GM18951 (cell line): ENCODE measurements at regions not wholly inside any gene's neighbourhood (a gene's known extent, or its start where the extent isn't known, plus 50 kb on each side); places are given as distances from the start of the nearest gene placed in this dataset.

Experiments used
- POLR2A ChIP-seq: IDR thresholded peaks from 4 replicates; pipeline ENCODE4 v1.6.1; 2011; ENCODE audit warnings: mild to moderate bottlenecking; ENCODE audit not compliant: insufficient read length, insufficient read depth; ENCODE audit errors: extremely low read depth
- in situ Hi-C: fragments of 300-500 bp; cut with MboI; formaldehyde crosslinking; loops from one replicate; pipeline ENCODE4 v1.12.0; 2022; ENCODE audit warnings: low sequenced_read_pairs, mixed read lengths, inconsistent platforms; ENCODE audit not compliant: unreplicated experiment

DNA sequence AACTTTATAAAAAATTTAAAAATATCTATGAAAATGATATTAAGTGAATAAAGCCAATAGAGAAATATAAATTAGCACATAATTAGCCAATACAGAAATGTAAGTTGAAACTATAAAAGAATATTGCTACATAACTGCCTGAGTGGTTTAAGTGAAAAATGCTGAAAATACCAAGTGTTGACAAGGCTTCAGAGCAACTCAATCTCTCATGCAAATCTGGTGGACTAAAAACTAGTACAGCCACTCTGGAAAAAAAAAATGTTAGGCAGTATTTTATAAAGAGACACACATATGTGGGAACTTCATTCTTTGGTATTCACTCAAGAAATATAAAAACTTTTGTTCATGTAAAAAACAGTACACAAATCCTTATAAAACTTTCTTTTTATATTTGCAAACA, 833.7 kb upstream of the ROBO1 start:
- in situ Hi-C loops, result no loop called here
- no peak for TF ChIP-seq POLR2A

DNA sequence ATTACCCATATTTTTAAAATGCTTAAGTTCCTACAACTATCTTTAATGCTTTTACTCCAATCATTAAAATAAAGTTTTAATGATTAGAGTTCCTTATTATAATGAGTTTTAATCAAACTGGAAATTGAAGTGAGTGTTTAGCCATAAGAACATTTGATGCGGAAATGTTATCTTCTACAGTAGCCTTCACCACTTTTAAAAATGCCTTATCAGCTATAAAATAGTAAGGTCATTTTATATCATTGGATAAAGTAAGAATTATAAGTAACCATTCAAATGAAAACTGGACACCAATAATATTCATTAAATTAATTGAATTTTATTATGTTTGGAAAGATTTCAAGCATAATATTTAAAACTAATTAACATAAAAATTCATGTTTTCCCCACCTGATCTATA, 825.0 kb upstream of the ROBO1 start:
- TF ChIP-seq POLR2A, result no peak
- in situ Hi-C loops, result no loop called here

DNA sequence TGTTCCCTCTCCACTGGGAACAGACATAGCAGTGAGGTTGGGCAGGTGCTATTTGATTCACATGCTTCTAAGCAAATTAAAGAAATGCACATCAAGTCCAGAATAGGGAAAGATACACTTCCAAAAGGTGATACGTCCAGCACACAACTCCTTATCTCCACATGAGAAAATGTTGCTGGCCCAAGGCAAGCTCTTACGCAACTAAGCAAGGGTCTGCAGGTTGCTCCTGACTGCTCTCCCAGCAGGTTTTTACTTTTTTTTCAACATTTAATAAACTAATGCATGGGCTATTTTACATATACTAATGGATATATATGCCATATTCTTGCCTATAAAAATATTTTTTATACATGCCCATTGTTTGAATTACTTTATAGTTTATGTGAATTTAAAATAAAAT, 818.5 kb upstream of the ROBO1 start:
- in situ Hi-C loops, result no loop called here
- TF ChIP-seq POLR2A, result no peak

DNA sequence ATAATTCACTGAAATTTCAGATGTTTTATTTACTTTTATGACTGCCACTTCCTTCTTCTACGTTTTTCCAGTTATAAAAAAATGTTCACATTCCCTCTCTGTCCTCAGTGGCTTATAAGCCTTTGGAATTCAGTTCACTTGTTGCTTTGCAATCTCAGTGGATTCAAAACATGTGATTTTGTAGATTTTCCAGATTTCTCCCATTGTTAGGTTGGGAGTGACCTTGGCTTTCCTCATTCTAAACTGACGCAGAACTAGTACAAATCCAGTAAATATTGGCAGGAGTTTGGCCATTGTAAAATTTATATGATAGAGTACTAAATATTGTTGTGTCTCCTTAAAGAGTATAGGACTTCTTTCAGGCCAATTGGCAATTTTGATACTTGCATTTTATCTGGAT, 812.3 kb upstream of the ROBO1 start:
- no peak for TF ChIP-seq POLR2A
- in situ Hi-C loops, result no loop called here

DNA sequence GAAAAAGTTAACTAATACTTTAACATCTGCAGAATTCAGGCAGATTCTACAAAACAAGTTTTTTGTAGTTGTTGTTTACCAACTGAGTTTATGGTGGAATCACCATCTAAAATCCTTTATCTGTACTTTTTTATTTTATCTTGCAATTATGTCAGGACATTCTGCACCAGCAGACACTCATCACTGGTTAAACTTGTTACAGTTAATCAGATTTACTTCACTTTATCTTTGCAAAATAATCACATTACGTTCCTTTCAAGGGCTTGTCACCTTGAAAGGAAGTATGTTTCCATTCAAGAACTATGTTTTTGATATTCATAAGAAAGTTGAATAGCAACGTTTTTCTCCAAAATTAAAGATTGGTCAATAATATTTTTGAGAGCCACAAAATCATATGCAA, 796.6 kb upstream of the ROBO1 start:
- in situ Hi-C loops, result no loop called here
- TF ChIP-seq POLR2A, result no peak

DNA sequence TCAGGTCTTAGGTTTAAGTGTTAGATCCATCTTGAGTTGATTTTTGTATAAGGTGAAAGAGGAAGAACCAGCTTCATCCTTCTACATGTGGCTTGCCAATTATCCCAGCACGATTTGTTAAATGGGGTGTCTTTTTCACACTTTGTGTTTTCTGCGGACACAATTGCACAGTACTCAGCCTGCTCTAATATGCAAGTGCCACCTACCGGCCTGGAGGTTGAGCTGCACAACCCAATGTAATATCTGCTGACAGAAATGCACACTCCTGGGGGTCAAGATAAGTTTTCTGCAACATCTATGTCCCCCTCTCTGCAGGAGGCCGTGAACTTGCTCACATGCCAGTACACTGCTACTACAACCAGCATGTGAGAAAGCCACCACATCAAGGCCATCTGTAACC, 791.9 kb upstream of the ROBO1 start:
- TF ChIP-seq POLR2A, result no peak
- in situ Hi-C loops, result no loop called here

DNA sequence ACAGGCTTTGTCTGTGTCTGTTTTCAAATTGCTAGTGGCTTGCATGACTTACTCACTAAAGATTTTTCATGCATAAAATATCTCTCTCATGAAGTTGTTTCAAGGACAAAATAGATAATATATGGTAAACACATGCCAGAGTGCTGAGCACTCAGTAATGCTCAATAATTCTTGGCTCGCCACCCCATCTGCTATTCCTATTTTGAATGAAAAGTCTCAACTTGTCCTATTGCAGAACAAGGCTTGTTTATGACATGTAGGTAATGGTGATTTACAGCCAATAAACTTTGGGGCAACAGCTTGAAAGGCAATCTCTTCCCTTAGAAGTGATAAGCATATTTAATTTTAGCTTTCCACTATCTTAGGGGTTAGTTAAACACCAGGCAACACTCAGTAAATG, 789.0 kb upstream of the ROBO1 start:
- TF ChIP-seq POLR2A, result no peak
- in situ Hi-C loops, result no loop called here

DNA sequence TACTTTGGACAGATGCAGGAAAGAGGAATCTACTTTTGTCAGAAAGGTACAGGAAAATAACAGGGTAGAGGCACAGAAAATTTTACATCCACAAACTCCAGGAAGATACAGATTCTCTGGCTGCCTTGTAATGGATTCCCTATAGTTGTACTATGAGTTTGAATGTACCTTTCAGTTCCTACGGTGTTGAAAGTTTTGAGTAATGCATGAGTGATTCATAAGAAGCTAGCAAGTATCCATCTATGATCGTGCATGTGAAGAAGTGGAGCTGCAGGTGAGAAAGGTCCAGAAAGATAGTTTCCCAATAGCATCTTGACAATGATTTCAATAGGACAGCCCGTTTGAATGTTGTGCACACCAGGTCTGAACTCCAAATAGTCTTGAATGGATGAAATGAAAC, 786.5 kb upstream of the ROBO1 start:
- TF ChIP-seq POLR2A, result no peak
- in situ Hi-C loops, result no loop called here

DNA sequence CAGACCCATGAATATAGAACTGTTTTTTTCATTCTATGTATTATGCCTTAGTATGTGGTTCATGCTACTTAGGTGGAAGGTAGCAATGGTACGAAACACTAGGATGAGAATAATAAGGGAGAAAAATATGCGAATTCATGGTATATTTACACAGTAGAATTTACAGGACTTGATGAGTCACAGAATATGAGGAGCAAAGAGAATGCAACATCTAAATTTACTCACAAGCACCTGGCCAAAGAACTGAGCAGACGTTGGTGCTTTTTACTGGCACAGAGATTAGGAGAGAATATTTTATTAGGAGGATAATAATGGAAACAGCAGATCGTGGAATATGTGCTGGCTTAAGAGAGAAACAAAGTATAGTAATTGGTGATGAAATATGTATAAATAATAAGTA, 785.4 kb upstream of the ROBO1 start:
- no peak for TF ChIP-seq POLR2A
- in situ Hi-C loops, result no loop called here

DNA sequence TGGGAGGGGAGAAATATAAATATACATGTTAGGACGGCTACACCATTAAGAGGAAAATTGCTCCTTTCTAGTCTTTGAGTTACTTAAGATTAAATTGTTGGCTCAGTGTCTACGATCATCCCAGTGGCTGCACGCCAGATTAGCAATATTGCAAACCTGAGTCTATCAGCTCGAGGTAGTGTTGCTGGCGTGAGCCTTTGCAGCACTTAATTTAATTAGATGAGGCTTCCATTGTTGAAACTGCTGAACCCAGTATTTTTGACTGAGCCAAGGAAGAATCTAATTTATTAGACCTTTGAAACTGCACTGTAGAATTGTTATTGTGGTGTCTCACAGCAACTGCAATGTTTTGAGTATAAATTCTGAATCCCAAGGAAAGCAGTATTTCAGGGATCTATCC, 782.4 kb upstream of the ROBO1 start:
- in situ Hi-C loops, result no loop called here
- no peak for TF ChIP-seq POLR2A

DNA sequence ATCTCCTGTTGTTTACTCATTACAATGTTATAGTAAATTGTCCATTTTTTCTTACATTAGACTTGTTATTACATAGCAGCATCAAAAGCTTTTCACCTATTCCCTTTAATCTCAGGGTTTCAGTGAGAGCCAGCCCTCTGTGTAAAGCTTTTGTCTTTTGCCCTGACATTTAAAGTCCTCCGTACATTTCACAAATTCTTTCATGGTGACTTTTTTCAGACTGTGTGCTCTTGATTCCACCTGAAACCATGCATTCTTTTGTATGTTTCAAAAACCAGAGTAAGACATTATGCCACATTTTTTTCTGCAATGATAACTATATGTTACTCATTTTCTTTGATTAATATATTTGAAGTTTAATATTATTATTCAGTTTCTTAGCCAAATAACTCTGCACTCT, 781.4 kb upstream of the ROBO1 start:
- in situ Hi-C loops, result no loop called here
- TF ChIP-seq POLR2A, result no peak

DNA sequence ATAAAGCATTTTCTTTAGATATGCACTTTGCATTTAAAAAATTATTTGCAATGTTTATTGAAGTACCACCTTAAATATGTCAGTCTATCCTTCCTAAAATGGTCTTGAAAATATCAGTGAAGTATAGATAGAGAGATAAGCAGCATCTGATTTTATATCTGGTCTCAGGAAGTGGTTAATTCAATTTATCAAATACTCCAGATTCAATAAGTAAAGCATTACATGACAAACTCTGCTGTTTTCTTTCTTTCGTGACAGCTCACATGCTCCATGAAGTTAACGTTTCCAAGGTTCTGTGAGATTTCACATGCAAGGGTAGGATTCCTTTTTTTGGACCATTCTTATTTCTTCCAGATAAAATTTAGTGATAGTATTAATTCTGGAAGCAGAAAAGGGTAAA, 775.4 kb upstream of the ROBO1 start:
- in situ Hi-C loops, result no loop called here
- no peak for TF ChIP-seq POLR2A

DNA sequence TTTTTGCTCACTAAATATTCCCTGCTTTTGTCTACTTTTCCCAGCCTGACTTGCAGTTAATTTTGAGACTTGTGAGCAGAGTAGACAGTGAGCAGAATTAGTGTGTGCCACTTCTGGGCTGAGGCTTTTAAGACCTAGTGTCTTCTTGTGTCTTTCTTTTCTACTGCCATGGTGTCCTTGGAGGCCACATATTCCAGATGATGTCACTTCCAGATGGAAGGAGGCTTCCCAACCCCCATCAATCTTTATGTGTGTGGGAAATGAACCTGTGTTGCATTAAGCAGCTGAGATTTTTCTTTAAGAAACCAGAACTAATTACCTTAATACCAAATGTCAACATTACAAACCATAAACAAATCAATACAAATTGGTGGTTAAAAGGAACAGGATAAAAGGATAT, 774.7 kb upstream of the ROBO1 start:
- in situ Hi-C loops, result no loop called here
- TF ChIP-seq POLR2A, result no peak

DNA sequence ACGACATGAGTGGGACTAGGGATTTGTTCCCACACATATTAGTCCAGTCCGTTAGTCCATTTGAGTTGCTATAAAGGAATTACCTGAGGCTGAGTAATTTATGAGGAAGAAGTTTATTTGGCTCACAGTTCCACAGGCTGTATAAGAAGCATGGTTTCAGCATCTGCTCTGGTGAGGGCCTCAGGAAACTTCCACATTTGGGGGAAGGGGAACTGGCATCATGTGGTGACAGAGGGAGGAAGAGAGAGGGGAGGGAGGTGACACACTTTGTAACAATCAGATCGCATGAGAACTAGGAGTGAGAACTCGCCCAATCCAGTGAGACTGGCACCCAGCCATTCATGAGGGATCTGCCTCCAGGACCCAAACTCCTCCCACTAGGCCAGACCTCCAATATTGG, 769.9 kb upstream of the ROBO1 start:
- in situ Hi-C loops, result no loop called here
- no peak for TF ChIP-seq POLR2A

DNA sequence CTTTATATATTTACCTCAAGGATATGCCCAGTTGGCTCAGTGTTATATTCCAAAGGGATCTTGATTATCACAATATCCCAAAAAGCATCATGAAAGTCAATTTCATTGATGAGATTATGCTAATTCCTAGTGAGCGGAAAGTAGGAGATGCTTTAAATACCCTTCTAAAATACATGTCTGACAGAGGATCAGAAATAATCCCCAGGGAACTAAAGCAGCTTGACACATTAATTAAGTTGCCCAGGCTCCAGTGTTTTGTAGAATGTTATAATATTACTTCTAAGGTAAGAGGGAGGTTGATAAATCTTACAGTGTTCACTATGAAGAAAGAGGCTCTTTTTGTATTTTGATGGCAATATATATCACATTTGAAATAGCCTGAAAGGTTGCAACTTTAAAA, 767.5 kb upstream of the ROBO1 start:
- in situ Hi-C loops, result no loop called here
- no peak for TF ChIP-seq POLR2A
